ENCODE measurements at regions not wholly inside any gene's neighbourhood (a gene's known extent, or its start where the extent isn't known, plus 50 kb on each side); places are given as distances from the start of the nearest gene placed in this dataset.

DNA sequence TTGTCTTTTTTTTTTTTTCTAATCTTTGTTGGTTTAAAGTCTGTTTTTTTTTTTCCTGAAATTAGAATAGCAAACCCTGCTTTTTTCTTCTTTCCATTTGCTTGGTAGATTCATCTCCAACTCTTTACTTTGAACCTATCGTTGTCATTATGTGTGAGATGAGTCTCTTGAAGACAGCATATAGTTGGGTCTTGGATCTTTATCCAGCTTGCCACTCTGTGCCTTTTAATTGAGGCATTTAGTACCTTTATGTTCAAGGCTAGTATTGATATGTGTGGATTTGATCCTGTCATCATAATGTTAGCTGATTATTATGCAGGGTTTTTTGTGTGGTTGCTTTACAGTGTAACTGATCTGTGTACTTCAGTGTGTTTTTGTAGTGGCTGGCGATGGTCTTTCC, 383.8 kb downstream of the MAN2A1 start:
- H3K9me3 ChIP-seq (ENCODE audit: control insufficient read depth, insufficient read depth, low read depth, low read length): no peaks in the 10 kb centered on the region
- H3K27ac ChIP-seq (ENCODE audit: low read length): no peak overlapping the region
- CTCF ChIA-PET: no interaction called here
- H3K27me3 ChIP-seq (ENCODE audit: control insufficient read depth, insufficient read depth, low read length): no peaks in the 10 kb centered on the region
- DNase-seq (ENCODE audit: low read depth, low spot score) (no peak), ATAC-seq (no peak)
- POLR2A ChIA-PET: no interaction called here
- in situ Hi-C loops (cut with HindIII; ENCODE audit: low pct_unique_long_range_greater_than_20kb, low sequenced_read_pairs): no loop called here
- intact Hi-C loops (cut with micrococcal nuclease; ENCODE audit: unreplicated experiment): no loop called here
- BruUV-seq (replicated peaks): no TSS peak
- H3K36me3 ChIP-seq (ENCODE audit: control insufficient read depth, insufficient read depth, low read length): no peaks in the 10 kb centered on the region
- no peaks in the 10 kb centered on the region for H3K4me1 ChIP-seq (ENCODE audit: control insufficient read depth, insufficient read depth, low read length)
- no peak overlapping the region for H3K4me3 ChIP-seq (ENCODE audit: low read depth in 2 of 2, low read length in 2 of 2)
- TF ChIP-seq, protein P1, sequence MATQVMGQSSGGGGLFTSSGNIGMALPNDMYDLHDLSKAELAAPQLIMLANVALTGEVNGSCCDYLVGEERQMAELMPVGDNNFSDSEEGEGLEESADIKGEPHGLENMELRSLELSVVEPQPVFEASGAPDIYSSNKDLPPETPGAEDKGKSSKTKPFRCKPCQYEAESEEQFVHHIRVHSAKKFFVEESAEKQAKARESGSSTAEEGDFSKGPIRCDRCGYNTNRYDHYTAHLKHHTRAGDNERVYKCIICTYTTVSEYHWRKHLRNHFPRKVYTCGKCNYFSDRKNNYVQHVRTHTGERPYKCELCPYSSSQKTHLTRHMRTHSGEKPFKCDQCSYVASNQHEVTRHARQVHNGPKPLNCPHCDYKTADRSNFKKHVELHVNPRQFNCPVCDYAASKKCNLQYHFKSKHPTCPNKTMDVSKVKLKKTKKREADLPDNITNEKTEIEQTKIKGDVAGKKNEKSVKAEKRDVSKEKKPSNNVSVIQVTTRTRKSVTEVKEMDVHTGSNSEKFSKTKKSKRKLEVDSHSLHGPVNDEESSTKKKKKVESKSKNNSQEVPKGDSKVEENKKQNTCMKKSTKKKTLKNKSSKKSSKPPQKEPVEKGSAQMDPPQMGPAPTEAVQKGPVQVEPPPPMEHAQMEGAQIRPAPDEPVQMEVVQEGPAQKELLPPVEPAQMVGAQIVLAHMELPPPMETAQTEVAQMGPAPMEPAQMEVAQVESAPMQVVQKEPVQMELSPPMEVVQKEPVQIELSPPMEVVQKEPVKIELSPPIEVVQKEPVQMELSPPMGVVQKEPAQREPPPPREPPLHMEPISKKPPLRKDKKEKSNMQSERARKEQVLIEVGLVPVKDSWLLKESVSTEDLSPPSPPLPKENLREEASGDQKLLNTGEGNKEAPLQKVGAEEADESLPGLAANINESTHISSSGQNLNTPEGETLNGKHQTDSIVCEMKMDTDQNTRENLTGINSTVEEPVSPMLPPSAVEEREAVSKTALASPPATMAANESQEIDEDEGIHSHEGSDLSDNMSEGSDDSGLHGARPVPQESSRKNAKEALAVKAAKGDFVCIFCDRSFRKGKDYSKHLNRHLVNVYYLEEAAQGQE (IDR thresholded peaks at IDR 0.05; ENCODE audit: insufficient read depth in 1 of 2, low read depth in 2 of 2, low read length in 1 of 2): no peak
- TF ChIP-seq CTCF (IDR thresholded peaks at IDR 0.05): no peak
- no peak for TF ChIP-seq TCF7L2 (IDR thresholded peaks at IDR 0.05; ENCODE audit: low read depth, low read length)
- no peak for TF ChIP-seq POLR2AphosphoS5 (IDR thresholded peaks at IDR 0.05; ENCODE audit: low read depth, low read length)

DNA sequence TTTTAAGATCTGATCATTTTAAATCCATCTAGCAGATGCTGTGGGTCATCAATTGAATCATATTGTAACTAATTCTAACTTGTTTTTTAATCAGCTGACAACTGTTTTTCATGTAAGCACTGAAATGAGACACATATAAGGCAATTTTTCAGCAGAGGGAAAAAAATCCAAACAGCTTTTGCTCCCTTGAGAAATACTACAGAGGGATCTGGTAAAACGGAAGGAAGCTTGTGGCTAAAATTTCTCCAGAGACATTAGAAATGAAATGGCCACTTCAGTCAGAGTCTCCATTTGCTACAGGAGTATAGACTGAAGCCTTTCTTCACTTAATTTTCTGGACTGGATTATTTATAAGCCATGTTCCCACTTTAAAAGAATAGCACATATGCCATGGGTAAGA, 385.9 kb downstream of the MAN2A1 start:
- intact Hi-C loops (cut with micrococcal nuclease; ENCODE audit: unreplicated experiment): no loop called here
- DNase-seq (ENCODE audit: low read depth, low spot score) (no peak), ATAC-seq (no peak)
- ChIA-PET CTCF (no interaction called here), POLR2A (no interaction called here)
- Histone ChIP-seq H3K9me3 (ENCODE audit: control insufficient read depth, insufficient read depth, low read depth, low read length) (no peaks in the 10 kb centered on the region), H3K27ac (ENCODE audit: low read length) (no peak overlapping the region), H3K4me1 (ENCODE audit: control insufficient read depth, insufficient read depth, low read length) (no peaks in the 10 kb centered on the region), H3K27me3 (ENCODE audit: control insufficient read depth, insufficient read depth, low read length) (no peaks in the 10 kb centered on the region), H3K4me3 (ENCODE audit: low read depth in 2 of 2, low read length in 2 of 2) (no peak overlapping the region), H3K36me3 (ENCODE audit: control insufficient read depth, insufficient read depth, low read length) (no peaks in the 10 kb centered on the region)
- in situ Hi-C loops (cut with HindIII; ENCODE audit: low pct_unique_long_range_greater_than_20kb, low sequenced_read_pairs): no loop called here
- TF ChIP-seq SIN3A (IDR thresholded peaks at IDR 0.05; ENCODE audit: borderline replicate concordance, insufficient read depth, low read depth, low read length) (no peak), POLR2AphosphoS5 (IDR thresholded peaks at IDR 0.05; ENCODE audit: low read depth, low read length) (no peak), CTCF (IDR thresholded peaks at IDR 0.05) (no peak), TCF7L2 (IDR thresholded peaks at IDR 0.05; ENCODE audit: low read depth, low read length) (no peak)
- TF ChIP-seq, protein P1 (IDR thresholded peaks at IDR 0.05; ENCODE audit: insufficient read depth in 1 of 2, low read depth in 2 of 2, low read length in 1 of 2): no peak
- no TSS peak for BruUV-seq (replicated peaks)

Measured in Panc1 (cell line).